Right atrium auricular region (tissue), 2 donors: ENCODE measurements at regions not wholly inside any gene's neighbourhood (a gene's known extent, or its start where the extent isn't known, plus 50 kb on each side); places are given as distances from the start of the nearest gene placed in this dataset.
"Not testable (repeated sequence)": the region's sequence is repeated elsewhere in the genome, so short reads cannot be mapped to it uniquely, and the experiment has no call there.

Experiments used
- DNase-seq: peaks from one replicate; pipeline ENCODE4 v3.0.0-alpha.2; 2019; ENCODE audit warnings: low spot score
- H3K27ac ChIP-seq, 2 donors: fragments of 200-600 bp; sonication (generic); 1 replicate in 1 of 2; 2 replicates in 1 of 2; pipeline ENCODE4 v1.5.1; 2016 to 2019
- H3K27me3 ChIP-seq, 2 donors: fragments of 200-600 bp; sonication (generic); one replicate each; pipeline versions ENCODE4 v1.5.1 to v1.6.0; 2017 to 2019
- H3K36me3 ChIP-seq: fragments of 200-600 bp; sonication (generic); one replicate; pipeline ENCODE4 v1.5.1; 2016
- H3K4me1 ChIP-seq, 2 donors: fragments of 200-600 bp; sonication (generic); one replicate each; pipeline versions ENCODE4 v1.5.1 to v1.6.0; 2017 to 2019
- H3K4me3 ChIP-seq, 2 donors: fragments of 200-600 bp; sonication (generic); 1 replicate in 1 of 2; 2 replicates in 1 of 2; pipeline ENCODE4 v1.5.1; 2017 to 2019; ENCODE audit warnings: mild to moderate bottlenecking in 1 of 2, moderate library complexity in 1 of 2
- H3K9me3 ChIP-seq, 2 donors: fragments of 200-600 bp; sonication (generic); one replicate each; pipeline ENCODE4 v1.5.1; 2019
- CTCF ChIP-seq, 2 donors: fragments of 200-600 bp; sonication (generic); IDR thresholded peaks; one replicate each; pipeline ENCODE4 v1.5.1; 2019; ENCODE audit warnings: antibody characterized with exemption in 2 of 2

GRCh38 chr6:81950877-81951276 lies 198.4 kb upstream of the TENT5A start:
- TF ChIP-seq CTCF (IDR thresholded peaks at IDR 0.05): no peak
- no peaks in the 10 kb centered on the region for H3K36me3 ChIP-seq
- H3K4me3 ChIP-seq: no peak overlapping the region
- no peaks in the 10 kb centered on the region for H3K4me1 ChIP-seq
- H3K27ac ChIP-seq: no peak overlapping the region
- no peaks in the 10 kb centered on the region for H3K9me3 ChIP-seq
- DNase-seq: no peak
- no peaks in the 10 kb centered on the region for H3K27me3 ChIP-seq

- Histone ChIP-seq H3K4me1 (no peaks in the 10 kb centered on the region), H3K27ac (no peak overlapping the region), H3K27me3 (no peaks in the 10 kb centered on the region), H3K9me3 (no peaks in the 10 kb centered on the region), H3K36me3 (no peaks in the 10 kb centered on the region), H3K4me3 (no peak overlapping the region)
- no peak for DNase-seq
- TF ChIP-seq CTCF (IDR thresholded peaks at IDR 0.05): no peak
Measured at GRCh38 chr6:81948861-81949260, 196.4 kb upstream of the TENT5A start.

- H3K27ac ChIP-seq, H3K27me3 ChIP-seq, H3K9me3 ChIP-seq, DNase-seq, H3K36me3 ChIP-seq, H3K4me3 ChIP-seq, H3K4me1 ChIP-seq: not testable (repeated sequence)
Measured at GRCh38 chr6:81948196-81948595, 195.7 kb upstream of the TENT5A start.

- Histone ChIP-seq H3K4me1 (peaks cover 0 to 5% of the 10 kb centered on the region in 2 donors), H3K27ac (no peak overlapping the region), H3K36me3 (no peaks in the 10 kb centered on the region), H3K27me3 (no peaks in the 10 kb centered on the region), H3K9me3 (no peaks in the 10 kb centered on the region), H3K4me3 (no peak overlapping the region)
- TF ChIP-seq CTCF (IDR thresholded peaks at IDR 0.05): no peak
- DNase-seq: no peak
Measured at GRCh38 chr6:81944661-81945060, 192.2 kb upstream of the TENT5A start.

- not testable (repeated sequence) for H3K27me3 ChIP-seq, H3K9me3 ChIP-seq, DNase-seq, H3K4me3 ChIP-seq, H3K36me3 ChIP-seq, H3K27ac ChIP-seq
- H3K4me1 ChIP-seq: peaks cover 0 to 14% of the 10 kb centered on the region in 2 donors
Measured at GRCh38 chr6:81942842-81943241, 190.4 kb upstream of the TENT5A start.

- H3K4me1 ChIP-seq: peaks cover 0 to 14% of the 10 kb centered on the region in 2 donors
Measured at GRCh38 chr6:81942067-81942370, 189.5 kb upstream of the TENT5A start.

More at GRCh38 chr6:81942067-81942370, 189.5 kb upstream of the TENT5A start:
- no peaks in the 10 kb centered on the region for H3K36me3 ChIP-seq
- DNase-seq: no peak
- no peaks in the 10 kb centered on the region for H3K27me3 ChIP-seq
- no peaks in the 10 kb centered on the region for H3K9me3 ChIP-seq
- no peak overlapping the region for H3K27ac ChIP-seq
- no peak for TF ChIP-seq CTCF (IDR thresholded peaks at IDR 0.05)
- no peak overlapping the region for H3K4me3 ChIP-seq
